Glomerular visceral epithelial cell (primary cell): ENCODE measurements at regions not wholly inside any gene's neighbourhood (a gene's known extent, or its start where the extent isn't known, plus 50 kb on each side); places are given as distances from the start of the nearest gene placed in this dataset.
"Not testable (repeated sequence)": the region's sequence is repeated elsewhere in the genome, so short reads cannot be mapped to it uniquely, and the experiment has no call there.

Experiments used
- DNase-seq: peaks from one replicate; pipeline ENCODE4 v3.0.0-alpha.2; 2016; ENCODE audit errors: extremely low spot score

DNA sequence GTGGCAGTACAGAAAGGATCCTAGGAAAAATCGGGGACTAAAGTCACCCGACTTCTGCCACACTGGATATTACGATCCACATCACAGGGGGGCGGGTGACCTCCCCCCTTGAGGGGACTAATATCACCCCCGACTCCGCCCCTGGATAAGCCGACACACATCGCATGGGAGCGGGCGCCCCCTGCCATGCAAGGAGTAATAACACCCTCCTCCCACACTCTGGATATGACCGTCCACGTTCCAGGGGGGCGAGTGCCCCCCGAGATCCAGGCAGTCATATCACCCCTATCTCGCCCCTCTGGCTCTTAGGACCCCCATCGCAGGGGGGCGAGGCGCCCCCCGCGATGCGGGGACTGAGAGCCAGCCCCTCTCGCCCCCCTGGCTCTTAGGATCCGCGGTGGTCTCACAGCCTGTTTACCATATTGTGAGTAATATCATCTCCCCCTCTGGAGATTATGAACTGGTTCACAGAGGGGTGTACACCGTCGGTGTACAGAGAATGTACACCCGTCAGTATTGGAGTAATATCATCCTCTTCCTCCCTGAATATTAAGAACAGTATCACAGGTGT, 423.0 kb downstream of the DIRAS2 start:
- no peak for DNase-seq

GRCh38 chr9:90221899-90222298, 420.7 kb downstream of the DIRAS2 start:
- DNase-seq, result not testable (repeated sequence)

DNA sequence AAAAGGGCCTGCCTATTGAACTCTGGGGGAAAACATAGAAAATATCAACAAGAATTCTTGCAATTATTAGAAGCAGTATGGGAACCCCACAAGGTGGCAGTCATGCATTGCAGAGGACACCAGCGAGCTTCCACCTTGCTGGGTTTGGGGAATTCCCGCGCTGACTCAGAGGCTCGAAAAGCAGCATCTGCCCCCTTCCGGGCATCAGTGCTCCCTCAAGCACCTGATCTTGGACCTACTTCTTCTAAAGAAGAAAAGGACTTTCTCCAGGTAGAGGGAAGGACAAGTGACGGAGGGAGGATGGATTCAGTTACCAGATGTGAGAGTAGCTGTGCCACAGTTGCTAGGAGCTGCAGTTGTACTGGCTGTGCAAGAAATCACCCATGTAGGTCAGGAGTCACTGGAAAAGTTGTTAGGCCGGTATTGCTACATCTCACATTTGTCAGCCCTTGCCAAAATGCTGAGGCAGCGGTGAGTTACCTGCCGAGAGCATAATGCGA, 415.7 kb downstream of the DIRAS2 start:
- DNase-seq, result peak; percentile 63

GRCh38 chr9:90233081-90233480, 409.5 kb downstream of the DIRAS2 start:
- DNase-seq, result not testable (repeated sequence)

GRCh38 chr9:90240541-90240940, 402.1 kb downstream of the DIRAS2 start:
- no peak for DNase-seq

- no peak for DNase-seq
Observed at GRCh38 chr9:90245661-90246060, 397.0 kb downstream of the DIRAS2 start.

DNA sequence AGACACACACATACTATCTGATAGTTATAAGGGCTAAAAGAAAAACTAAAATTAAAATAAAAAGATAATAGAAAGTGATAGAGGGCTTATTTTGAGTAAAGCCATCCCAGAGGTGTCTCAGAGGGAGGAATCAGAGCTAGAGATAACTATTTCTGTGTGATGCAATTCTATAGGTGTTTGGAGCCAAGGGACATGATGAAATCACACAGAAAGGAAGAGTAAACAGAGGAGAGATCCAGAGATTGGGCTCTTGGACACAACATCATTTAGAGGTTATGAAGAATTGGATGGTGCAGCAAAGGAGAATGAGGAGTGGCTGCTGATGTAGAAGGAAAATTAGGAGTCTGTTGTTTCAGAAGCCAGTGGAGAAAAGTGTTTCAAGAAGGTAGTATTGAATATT, 393.5 kb downstream of the DIRAS2 start:
- no peak for DNase-seq

DNA sequence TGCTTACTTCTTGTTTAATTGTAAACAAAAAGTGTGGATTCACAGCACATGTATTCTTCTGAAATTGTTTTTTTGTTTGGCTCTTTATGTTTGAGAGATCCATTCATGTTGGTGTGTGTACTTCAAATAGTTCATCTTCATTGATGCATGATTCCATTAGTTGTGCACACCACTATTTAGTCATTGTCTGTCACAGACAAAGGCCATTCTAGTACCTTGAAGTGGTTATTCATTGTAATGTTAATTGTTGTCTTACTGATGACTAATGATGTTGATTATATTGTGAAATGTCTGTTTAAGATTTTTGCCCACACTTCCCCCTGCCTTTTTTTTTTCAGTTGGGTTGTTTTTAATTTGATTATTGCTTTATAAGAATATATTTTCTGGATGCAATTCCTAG, 391.3 kb downstream of the DIRAS2 start:
- DNase-seq, result no peak

DNA sequence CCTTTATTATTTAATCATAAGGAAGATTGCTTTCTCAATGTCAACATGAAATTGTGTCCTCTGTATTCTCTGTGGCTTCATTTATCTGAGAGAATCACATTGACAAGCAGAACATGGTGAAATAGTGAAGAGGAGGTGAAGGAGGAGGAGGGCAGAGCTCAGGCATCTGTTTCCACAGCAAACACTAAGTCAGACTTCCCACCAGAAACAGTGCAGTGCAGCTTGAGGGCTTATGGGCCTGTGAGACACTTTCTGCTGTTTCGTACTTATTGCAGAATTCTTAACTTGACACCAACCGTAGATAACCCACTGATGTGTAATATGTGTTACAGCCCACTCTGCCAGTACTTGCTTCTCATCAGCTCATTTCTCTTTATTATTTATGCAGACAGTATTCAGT, 386.3 kb downstream of the DIRAS2 start:
- DNase-seq, result no peak

DNA sequence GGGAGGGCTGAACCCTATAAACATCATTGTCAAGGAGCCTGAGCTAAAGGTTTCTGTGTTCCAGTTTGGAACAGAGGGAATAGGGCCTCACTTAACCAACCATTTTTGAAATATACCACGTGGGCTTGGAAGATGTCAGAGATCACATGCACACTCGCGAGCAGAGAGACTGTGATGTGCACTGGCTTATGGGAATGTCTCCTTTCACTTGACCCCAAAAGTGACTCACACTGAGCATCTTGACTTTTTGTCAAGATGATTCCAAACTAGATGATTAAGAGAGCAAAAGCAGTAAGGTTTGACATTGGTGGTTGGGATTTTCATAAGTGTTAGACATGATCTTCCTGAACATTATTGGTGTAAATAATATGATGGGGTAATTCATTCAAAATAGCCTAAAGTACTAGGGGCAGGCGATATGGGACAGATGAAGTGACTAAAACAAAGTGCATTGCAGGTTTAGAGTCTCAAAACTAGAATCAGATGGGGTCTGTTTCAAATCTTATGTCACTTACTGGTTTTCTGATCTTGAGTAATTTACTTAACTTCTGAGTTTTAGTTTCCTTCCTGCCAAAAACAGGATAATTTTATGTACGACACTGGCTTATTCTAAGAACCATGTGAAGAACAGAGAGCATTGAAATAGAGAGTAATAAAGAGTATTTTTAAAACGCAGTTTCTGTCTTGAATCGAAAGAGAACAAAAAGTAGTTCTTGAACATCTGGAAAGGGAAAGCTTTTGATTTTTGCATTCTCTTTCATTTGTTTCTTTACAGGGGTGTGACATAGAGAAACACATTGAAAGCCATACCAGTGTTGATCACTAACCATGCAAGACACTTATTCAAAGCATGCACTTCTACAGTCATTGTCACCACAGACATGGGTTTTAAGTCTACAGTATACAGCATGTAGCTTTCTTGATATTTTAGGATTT, 383.0 kb downstream of the DIRAS2 start:
- DNase-seq, result no peak

DNA sequence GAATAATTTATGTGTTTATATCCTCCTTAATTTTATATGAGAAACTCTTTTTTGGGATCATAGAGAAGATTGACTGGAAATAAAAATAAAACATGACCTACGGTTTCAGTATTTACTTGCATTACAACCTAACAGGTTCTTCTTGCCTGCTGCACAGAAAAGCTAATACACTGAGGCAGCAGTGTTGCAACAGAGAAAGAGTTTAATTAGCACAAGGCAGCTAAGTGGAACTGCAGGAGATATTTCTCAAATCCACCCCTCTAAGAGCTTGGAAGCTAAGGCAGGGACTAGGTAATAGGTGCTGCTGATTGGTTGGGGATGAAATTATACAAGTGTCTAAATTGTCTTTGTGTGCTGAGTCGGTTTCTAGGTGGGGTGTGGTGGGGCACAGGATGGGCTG, 380.9 kb downstream of the DIRAS2 start:
- DNase-seq, result no peak

DNA sequence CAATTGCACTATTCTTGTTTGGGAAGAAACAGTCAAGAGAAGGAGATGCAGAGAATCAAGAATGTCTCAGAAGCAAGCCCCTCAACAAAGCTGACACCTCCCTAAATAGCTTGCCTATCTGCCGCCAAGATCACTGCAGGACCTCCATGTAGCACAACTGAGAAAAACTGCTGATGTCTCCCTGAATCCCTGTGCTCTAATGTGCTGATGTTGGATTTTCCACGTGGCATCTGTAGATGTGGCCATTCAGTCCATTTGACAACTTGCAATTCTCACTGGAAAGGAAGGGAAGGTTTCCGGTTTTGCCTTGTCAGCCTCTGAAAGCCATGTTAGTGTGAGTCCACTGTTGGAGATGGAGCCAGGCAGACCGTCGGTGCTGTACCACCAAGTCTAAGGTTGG, 374.0 kb downstream of the DIRAS2 start:
- no peak for DNase-seq

DNA sequence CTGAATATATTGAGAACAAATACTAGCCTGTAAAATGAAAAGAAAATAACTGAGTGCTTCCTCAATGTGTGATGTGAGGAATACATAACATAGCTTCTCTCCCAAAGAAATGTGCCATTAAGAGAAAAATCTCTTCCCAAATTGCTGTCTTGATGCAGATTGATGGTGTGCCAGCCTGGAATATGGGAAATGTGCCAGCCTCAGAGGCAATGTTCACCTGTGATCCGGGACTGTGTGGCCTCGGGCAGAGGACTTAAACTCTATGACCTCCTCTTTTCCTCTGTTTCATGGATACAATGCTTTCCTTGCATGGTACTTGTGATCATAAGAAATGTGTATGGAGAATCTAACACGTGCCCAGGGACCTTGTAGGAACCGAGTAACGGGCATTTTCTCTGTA, 370.9 kb downstream of the DIRAS2 start:
- no peak for DNase-seq

DNA sequence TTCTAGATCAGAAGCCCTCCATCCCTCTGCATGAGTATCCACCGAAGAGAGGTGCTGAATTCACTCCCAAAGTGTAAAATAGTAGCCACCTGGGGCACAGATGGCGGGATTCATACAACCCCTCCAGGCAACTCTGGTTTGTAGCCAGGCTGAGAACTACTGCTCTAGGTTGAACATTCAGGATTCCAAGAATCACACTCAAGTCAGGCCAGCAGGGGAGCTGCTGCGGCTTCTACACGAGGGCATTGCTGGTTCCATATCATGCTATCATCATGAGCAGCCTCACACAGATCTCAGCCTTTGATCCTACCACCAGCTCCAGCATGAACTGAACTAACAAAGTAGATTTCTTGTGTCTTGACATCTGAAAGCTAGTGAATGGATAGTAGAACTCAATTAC, 367.9 kb downstream of the DIRAS2 start:
- no peak for DNase-seq

DNA sequence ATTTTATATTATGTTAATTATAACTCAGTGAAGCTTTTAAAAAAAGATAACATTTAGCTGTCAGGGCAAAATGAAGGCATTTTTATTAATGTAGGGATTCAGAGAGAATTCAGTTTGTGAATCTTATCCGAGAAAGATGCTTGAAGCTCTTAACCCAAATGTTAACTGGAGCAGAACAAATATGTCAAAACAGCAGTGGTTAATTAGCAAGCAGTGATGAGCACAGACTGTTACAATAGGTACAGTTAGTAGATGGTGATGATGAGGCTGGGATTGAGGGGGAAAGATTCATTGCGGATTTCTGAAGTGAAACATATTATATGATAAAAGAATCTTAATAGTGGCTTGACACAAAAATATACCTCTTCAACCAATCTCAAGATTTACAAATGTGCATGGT, 356.7 kb downstream of the DIRAS2 start:
- no peak for DNase-seq

DNA sequence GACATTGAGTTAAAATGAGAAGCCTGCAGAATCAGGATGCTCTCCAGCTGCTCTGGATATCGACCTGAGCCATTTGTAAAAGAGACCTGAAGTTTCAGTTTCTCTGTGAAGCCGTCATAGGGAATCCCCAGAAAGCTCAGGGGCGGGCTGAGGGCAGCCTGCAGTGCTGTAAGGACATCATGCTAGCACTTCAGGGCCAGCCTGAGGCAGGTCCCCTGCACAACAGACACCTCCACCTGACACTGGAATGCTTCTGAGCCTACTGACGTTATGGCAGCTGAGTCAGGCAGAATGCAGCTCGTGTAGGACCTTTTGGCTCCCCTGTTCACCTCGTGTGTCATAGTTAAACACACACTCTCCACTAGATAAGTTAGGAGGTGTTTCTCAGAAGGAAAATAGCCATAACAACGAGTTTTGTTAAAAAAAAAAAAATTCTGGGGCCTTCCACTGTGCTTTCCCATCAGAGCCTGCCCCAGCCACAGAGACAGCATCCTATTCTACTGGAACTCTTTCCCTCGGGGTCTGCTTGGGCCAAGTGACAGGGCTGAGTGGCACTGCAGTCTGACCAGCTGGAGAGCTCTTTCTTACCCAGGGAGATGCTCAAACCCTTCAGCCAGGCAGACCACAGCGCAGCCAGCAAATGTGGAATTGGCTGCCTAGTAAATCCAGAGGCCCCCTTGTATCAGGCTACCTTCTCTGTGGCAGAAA, 354.9 kb downstream of the DIRAS2 start:
- DNase-seq, result peak; percentile 46

DNA sequence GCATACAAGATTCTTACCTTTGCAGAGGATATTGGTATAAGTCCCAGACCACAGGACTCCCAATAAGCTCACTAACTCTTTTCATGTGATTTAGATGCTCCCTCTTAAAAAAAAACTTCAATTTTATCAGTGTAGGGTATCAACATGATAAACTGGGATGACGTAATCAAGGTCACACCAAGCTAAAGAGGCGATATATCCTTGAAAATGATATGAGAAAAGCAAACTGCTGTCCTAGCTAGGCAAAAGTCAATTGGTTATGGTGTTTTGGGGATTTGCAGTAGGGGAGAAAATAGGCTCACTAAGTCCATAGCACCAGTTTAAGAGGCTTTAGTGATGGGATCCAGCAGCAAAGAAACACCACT, 354.4 kb downstream of the DIRAS2 start:
- DNase-seq, result no peak

DNA sequence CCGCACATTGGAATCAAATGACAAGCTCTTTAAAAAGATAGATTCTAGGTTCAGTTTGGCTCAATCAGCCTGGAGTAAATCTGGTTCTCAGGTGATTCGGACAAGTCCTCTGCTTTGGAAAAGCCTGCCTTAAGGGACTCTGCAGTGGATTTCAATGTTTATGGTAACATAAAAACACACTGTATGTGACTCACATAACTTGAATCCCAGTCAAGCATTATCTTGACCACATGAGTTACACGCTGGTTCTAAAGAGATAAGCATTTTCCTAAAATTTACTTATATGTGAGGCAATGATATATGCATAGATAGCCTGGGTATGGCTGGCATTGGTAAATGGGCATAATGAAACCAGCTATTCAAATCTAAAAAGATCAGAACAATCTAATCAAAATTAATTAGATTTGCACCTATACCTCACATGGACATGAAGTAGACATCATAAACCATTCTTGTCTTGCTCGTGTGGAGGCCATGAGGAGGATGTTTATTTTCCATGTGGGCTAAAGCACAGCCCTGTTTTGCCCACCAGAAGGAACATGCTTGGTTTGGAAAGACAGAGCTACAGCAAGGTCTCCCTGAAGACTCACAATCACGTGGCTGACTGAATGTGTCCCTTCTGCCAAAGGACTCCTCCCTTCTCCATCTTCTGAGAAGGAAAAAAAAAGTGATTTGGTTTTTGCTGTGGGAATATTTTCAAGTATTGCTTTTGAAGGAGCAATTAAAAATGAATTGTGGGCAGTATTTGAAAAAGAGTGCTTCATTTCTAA, 351.7 kb downstream of the DIRAS2 start:
- DNase-seq, result peak; percentile 42

DNA sequence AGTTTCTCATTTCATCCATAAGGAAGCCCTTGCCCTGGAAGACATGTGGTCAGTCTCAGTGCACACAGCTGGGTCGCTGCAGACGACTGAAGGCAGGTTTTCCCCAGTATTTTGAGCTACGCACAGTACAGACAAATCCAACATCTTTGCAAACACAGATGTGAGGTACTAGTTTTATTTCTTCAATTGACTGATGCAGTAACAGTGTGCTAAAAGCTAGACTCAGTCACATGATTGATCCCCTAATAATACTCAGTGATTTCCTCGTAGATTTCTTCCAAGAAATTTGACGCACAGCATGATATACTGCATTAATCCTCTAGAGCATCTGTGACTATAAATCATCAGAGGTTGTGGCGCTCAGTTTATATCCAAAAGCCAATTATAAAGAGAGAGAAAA, 346.1 kb downstream of the DIRAS2 start:
- no peak for DNase-seq

DNA sequence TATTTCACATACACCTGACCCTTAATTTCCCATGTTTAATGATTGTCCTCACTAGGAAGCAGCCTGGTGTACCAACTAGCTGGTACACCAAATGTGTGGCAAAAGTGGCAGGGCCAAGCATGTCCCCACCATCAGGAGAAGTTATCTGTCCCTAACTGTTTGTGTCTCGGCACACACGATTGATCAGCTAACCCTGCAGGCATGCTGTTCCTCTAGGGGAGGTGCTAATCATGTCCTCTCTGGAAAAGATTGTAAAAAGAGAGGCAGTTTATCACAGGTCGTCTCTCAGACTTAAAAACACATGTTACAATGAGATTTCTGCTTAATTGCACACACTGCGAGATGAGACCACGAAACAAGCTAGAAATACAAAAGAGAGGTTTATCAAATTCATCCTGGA, 342.7 kb downstream of the DIRAS2 start:
- DNase-seq, result no peak

- no peak for DNase-seq
Observed at GRCh38 chr9:90300611-90301276, 341.9 kb downstream of the DIRAS2 start.
